Keratinocyte (primary cell): ENCODE measurements at regions not wholly inside any gene's neighbourhood (a gene's known extent, or its start where the extent isn't known, plus 50 kb on each side); places are given as distances from the start of the nearest gene placed in this dataset.
A peak's percentile ranks its signal among the peaks of the same experiment; 100 is the strongest.

ENCODE experiments used
- DNase-seq: peaks from one replicate; pipeline ENCODE4 v3.0.0-alpha.2; 2011; ENCODE audit warnings: low read depth, missing footprints, low spot score
- FAIRE-seq: peaks from 2 replicates; lab custom pipeline; 2011; peaks lifted over from hg19 to GRCh38; lab: Jason Lieb, UNC
- H2AFZ ChIP-seq: 2 replicates; pipeline ENCODE4 v1.6.0; 2012; ENCODE audit warnings: low read length, control low read depth, inconsistent platforms; ENCODE audit not compliant: control insufficient read depth
- H3K27ac ChIP-seq: 2 replicates; pipeline ENCODE4 v1.5.1; 2011; ENCODE audit warnings: low read length; ENCODE audit not compliant: control insufficient read depth, insufficient read depth
- H3K27me3 ChIP-seq: 3 replicates; pipeline ENCODE4 v1.6.0; 2011; ENCODE audit warnings: low read length; ENCODE audit not compliant: control insufficient read depth, insufficient read depth; ENCODE audit errors: extremely low read depth
- H3K36me3 ChIP-seq, 2 experiments: 2 replicates in 1 of 2; 3 replicates in 1 of 2; pipeline ENCODE4 v1.5.1; 2011; ENCODE audit warnings: low read length in 2 of 2, mild to moderate bottlenecking in 1 of 2; ENCODE audit not compliant: control insufficient read depth in 2 of 2, insufficient read depth in 2 of 2; ENCODE audit errors: extremely low read depth in 1 of 2
- H3K4me1 ChIP-seq: 3 replicates; pipeline ENCODE4 v1.5.1; 2011; ENCODE audit warnings: low read length; ENCODE audit not compliant: control insufficient read depth, insufficient read depth; ENCODE audit errors: extremely low read depth
- H3K4me2 ChIP-seq: 3 replicates; pipeline ENCODE4 v1.6.0; 2011; ENCODE audit warnings: low read depth, low read length; ENCODE audit not compliant: control insufficient read depth, insufficient read depth; ENCODE audit errors: extremely low read depth
- H3K4me3 ChIP-seq, 3 experiments: fragments of 200-600 bp in 1 of 3; sonication (generic) in 1 of 3; 2 replicates in 2 of 3; 3 replicates in 1 of 3; pipeline ENCODE4 v1.5.1; 2011 to 2016; ENCODE audit warnings: low read length in 3 of 3, mild to moderate bottlenecking in 3 of 3, control low read depth in 2 of 3, inconsistent platforms in 1 of 3, low read depth in 1 of 3, mixed read lengths in 1 of 3, mixed run types in 1 of 3, moderate library complexity in 1 of 3; ENCODE audit not compliant: control insufficient read depth in 2 of 3, insufficient read depth in 2 of 3; ENCODE audit errors: extremely low read depth in 1 of 3
- H3K79me2 ChIP-seq: 2 replicates; pipeline ENCODE4 v1.6.0; 2012; ENCODE audit warnings: low read length; ENCODE audit not compliant: control insufficient read depth, insufficient read depth
- H3K9ac ChIP-seq: 3 replicates; pipeline ENCODE4 v1.6.0; 2011; ENCODE audit warnings: low read length; ENCODE audit not compliant: control insufficient read depth, insufficient read depth; ENCODE audit errors: extremely low read depth
- H3K9me1 ChIP-seq: 3 replicates; pipeline ENCODE4 v1.6.0; 2011; ENCODE audit warnings: low read length; ENCODE audit not compliant: control insufficient read depth, insufficient read depth; ENCODE audit errors: extremely low read depth
- H3K9me3 ChIP-seq: 2 replicates; pipeline ENCODE4 v1.5.1; 2012; ENCODE audit warnings: low read depth, low read length; ENCODE audit not compliant: control insufficient read depth
- H4K20me1 ChIP-seq: 3 replicates; pipeline ENCODE4 v1.6.0; 2011; ENCODE audit warnings: low read length; ENCODE audit not compliant: control insufficient read depth, insufficient read depth; ENCODE audit errors: extremely low read depth
- CTCF ChIP-seq, 3 experiments: IDR thresholded peaks in 1 of 3; conservative IDR thresholded peaks in 1 of 3; optimal IDR thresholded peaks in 1 of 3; 2 replicates in 2 of 3; 3 replicates in 1 of 3; pipeline versions ENCODE3 to v1.5.1; 2011; ENCODE audit warnings: low read length in 3 of 3, mild to moderate bottlenecking in 3 of 3, moderate library complexity in 2 of 3, control low read depth in 1 of 3, inconsistent platforms in 1 of 3; ENCODE audit not compliant: insufficient read depth in 2 of 3; ENCODE audit errors: extremely low read depth in 1 of 3
- EZH2 ChIP-seq: IDR thresholded peaks from one replicate; pipeline ENCODE4 v1.6.1; 2012; ENCODE audit warnings: inconsistent platforms, mild to moderate bottlenecking, low read length, moderate library complexity
- dilution Hi-C: fragments of 300-500 bp; cut with MboI; formaldehyde crosslinking; loops from one replicate; pipeline ENCODE4 v1.7.0; 2020; ENCODE audit warnings: low sequenced_read_pairs; ENCODE audit not compliant: extremely low pct_ligation_motif_present

- H3K27me3 ChIP-seq: no peaks in the 10 kb centered on the region
- H3K4me1 ChIP-seq: no peaks in the 10 kb centered on the region
- no peak for TF ChIP-seq EZH2
- no peak for TF ChIP-seq CTCF (optimal IDR thresholded peaks at IDR 0.05 in 1 of 3, IDR thresholded peaks at IDR 0.05 in 1 of 3, conservative IDR thresholded peaks at IDR 0.05 in 1 of 3; ENCODE audit: extremely low read depth in 1 of 3, insufficient read depth in 2 of 3, low read length in 3 of 3)
- no peak overlapping the region for H3K4me3 ChIP-seq
- H3K9me1 ChIP-seq: no peaks in the 10 kb centered on the region
- no peak overlapping the region for H2AFZ ChIP-seq
- FAIRE-seq (no peak), DNase-seq (no peak)
- no peak overlapping the region for H3K27ac ChIP-seq
- H4K20me1 ChIP-seq: no peaks in the 10 kb centered on the region
- no peaks in the 10 kb centered on the region for H3K9me3 ChIP-seq
- H3K36me3 ChIP-seq: no peaks in the 10 kb centered on the region
- dilution Hi-C loops: no loop called here
- no peak overlapping the region for H3K9ac ChIP-seq
- no peaks in the 10 kb centered on the region for H3K79me2 ChIP-seq
- H3K4me2 ChIP-seq: no peak overlapping the region
Observed at GRCh38 chr4:95638920-95639501, 90.2 kb upstream of the UNC5C start.

- H2AFZ ChIP-seq: no peak overlapping the region
- no peaks in the 10 kb centered on the region for H3K9me3 ChIP-seq
- H3K4me3 ChIP-seq: no peak overlapping the region
- FAIRE-seq: no peak
- no peaks in the 10 kb centered on the region for H4K20me1 ChIP-seq
- no peaks in the 10 kb centered on the region for H3K9me1 ChIP-seq
- H3K27me3 ChIP-seq: no peaks in the 10 kb centered on the region
- DNase-seq: no peak
- dilution Hi-C loops: no loop called here
- no peaks in the 10 kb centered on the region for H3K4me1 ChIP-seq
- no peak overlapping the region for H3K9ac ChIP-seq
- TF ChIP-seq CTCF (optimal IDR thresholded peaks at IDR 0.05 in 1 of 3, IDR thresholded peaks at IDR 0.05 in 1 of 3, conservative IDR thresholded peaks at IDR 0.05 in 1 of 3; ENCODE audit: extremely low read depth in 1 of 3, insufficient read depth in 2 of 3, low read length in 3 of 3): peak in 2 of 3 experiments; percentile 0 to 57
- no peak for TF ChIP-seq EZH2
- no peaks in the 10 kb centered on the region for H3K79me2 ChIP-seq
- H3K36me3 ChIP-seq: no peaks in the 10 kb centered on the region
- no peak overlapping the region for H3K4me2 ChIP-seq
- no peak overlapping the region for H3K27ac ChIP-seq
Observed at GRCh38 chr4:95637043-95637600, 88.3 kb upstream of the UNC5C start.
